Coronary artery (tissue), 2 donors: ENCODE measurements at regions not wholly inside any gene's neighbourhood (a gene's known extent, or its start where the extent isn't known, plus 50 kb on each side); places are given as distances from the start of the nearest gene placed in this dataset.
"Not testable (repeated sequence)": the region's sequence is repeated elsewhere in the genome, so short reads cannot be mapped to it uniquely, and the experiment has no call there.

Experiments
- DNase-seq: peaks from one replicate; pipeline ENCODE4 v3.0.0-alpha.2; 2017; ENCODE audit warnings: low spot score
- H3K27ac ChIP-seq, 2 donors: fragments of 200-600 bp; sonication (generic); one replicate each; pipeline ENCODE4 v1.5.1; 2016 to 2019
- H3K4me3 ChIP-seq: fragments of 200-600 bp; sonication (generic); 2 replicates; pipeline ENCODE4 v1.5.1; 2016; ENCODE audit warnings: mild to moderate bottlenecking, moderate library complexity
- CTCF ChIP-seq: fragments of 200-600 bp; sonication (generic); IDR thresholded peaks from one replicate; pipeline ENCODE4 v1.5.1; 2019; ENCODE audit warnings: antibody characterized with exemption

- not testable (repeated sequence) for H3K4me3 ChIP-seq, H3K27ac ChIP-seq, DNase-seq
These were observed 70.4 kb upstream of the COBL start for GRCh38 chr7:51386806-51387568.

- H3K27ac ChIP-seq, H3K4me3 ChIP-seq, DNase-seq: not testable (repeated sequence)
These were observed 69.6 kb upstream of the COBL start for GRCh38 chr7:51386184-51386583.

GRCh38 chr7:51382243-51382642 is 65.6 kb upstream of the COBL start:
- not testable (repeated sequence) for DNase-seq, H3K27ac ChIP-seq, H3K4me3 ChIP-seq

GRCh38 chr7:51376420-51377092 is 59.9 kb upstream of the COBL start:
- H3K4me3 ChIP-seq: no peak overlapping the region
- DNase-seq: no peak
- no peak overlapping the region for H3K27ac ChIP-seq
- no peak for TF ChIP-seq CTCF

- no peak for DNase-seq
- Histone ChIP-seq H3K4me3 (no peak overlapping the region), H3K27ac (no peak overlapping the region)
- TF ChIP-seq CTCF: no peak
These were observed 58.3 kb upstream of the COBL start for GRCh38 chr7:51374936-51375335.

- DNase-seq, H3K4me3 ChIP-seq, H3K27ac ChIP-seq: not testable (repeated sequence)
These were observed 57.0 kb upstream of the COBL start for GRCh38 chr7:51373607-51374006.

- TF ChIP-seq CTCF: no peak
- no peak for DNase-seq
- H3K27ac ChIP-seq: no peak overlapping the region
- H3K4me3 ChIP-seq: no peak overlapping the region
These were observed 53.1 kb upstream of the COBL start for GRCh38 chr7:51369746-51370145.

GRCh38 chr7:51369228-51369627 is 52.6 kb upstream of the COBL start:
- H3K27ac ChIP-seq, DNase-seq, H3K4me3 ChIP-seq: not testable (repeated sequence)

GRCh38 chr7:51368334-51368733 is 51.7 kb upstream of the COBL start:
- no peak for DNase-seq
- no peak for TF ChIP-seq CTCF
- Histone ChIP-seq H3K27ac (no peak overlapping the region), H3K4me3 (no peak overlapping the region)

- no peak for DNase-seq
- H3K27ac ChIP-seq: no peak overlapping the region
- no peak overlapping the region for H3K4me3 ChIP-seq
- no peak for TF ChIP-seq CTCF
These were observed 51.0 kb upstream of the COBL start for GRCh38 chr7:51367614-51367968.
